ENCODE measurements at regions not wholly inside any gene's neighbourhood (a gene's known extent, or its start where the extent isn't known, plus 50 kb on each side); places are given as distances from the start of the nearest gene placed in this dataset.

- H3K4me3 Mint-ChIP-seq = no peak overlapping the region
- H3K36me3 Mint-ChIP-seq (ENCODE audit: low read depth) = no peaks in the 10 kb centered on the region
- peaks cover 3% of the 10 kb centered on the region for H3K27me3 Mint-ChIP-seq
- no peak for DNase-seq
- peaks cover 16% of the 10 kb centered on the region for H3K9me3 Mint-ChIP-seq
- no peak for ATAC-seq
- no peaks in the 10 kb centered on the region for H3K4me1 Mint-ChIP-seq
- H3K27ac Mint-ChIP-seq = no peak overlapping the region
Measured at GRCh38 chr1:222136869-222137268, 395.0 kb upstream of the DUSP10 start.

- no peak overlapping the region for H3K27ac Mint-ChIP-seq
- ATAC-seq = no peak
- no peaks in the 10 kb centered on the region for H3K36me3 Mint-ChIP-seq (ENCODE audit: low read depth)
- peaks cover 7% of the 10 kb centered on the region for H3K9me3 Mint-ChIP-seq
- H3K4me1 Mint-ChIP-seq = no peaks in the 10 kb centered on the region
- H3K4me3 Mint-ChIP-seq = no peak overlapping the region
- DNase-seq = no peak
- peaks cover 5% of the 10 kb centered on the region for H3K27me3 Mint-ChIP-seq
Measured at GRCh38 chr1:222129041-222129440, 387.2 kb upstream of the DUSP10 start.

- no peaks in the 10 kb centered on the region for H3K4me1 Mint-ChIP-seq
- no peak overlapping the region for H3K27ac Mint-ChIP-seq
- H3K27me3 Mint-ChIP-seq = peaks cover 2% of the 10 kb centered on the region
- no peak for ATAC-seq
- H3K9me3 Mint-ChIP-seq = no peaks in the 10 kb centered on the region
- DNase-seq = no peak
- no peak overlapping the region for H3K4me3 Mint-ChIP-seq
- no peaks in the 10 kb centered on the region for H3K36me3 Mint-ChIP-seq (ENCODE audit: low read depth)
Measured at GRCh38 chr1:222127526-222128152, 385.8 kb upstream of the DUSP10 start.

GRCh38 chr1:222127096-222127495 lies 385.2 kb upstream of the DUSP10 start:
- Mint-ChIP-seq H3K27me3 (peaks cover 2% of the 10 kb centered on the region), H3K27ac (no peak overlapping the region), H3K4me1 (no peaks in the 10 kb centered on the region), H3K9me3 (no peaks in the 10 kb centered on the region), H3K36me3 (ENCODE audit: low read depth) (no peaks in the 10 kb centered on the region), H3K4me3 (no peak overlapping the region)
- no peak for ATAC-seq
- no peak for DNase-seq

GRCh38 chr1:222126052-222126451 lies 384.2 kb upstream of the DUSP10 start:
- H3K4me1 Mint-ChIP-seq = no peaks in the 10 kb centered on the region
- H3K9me3 Mint-ChIP-seq = no peaks in the 10 kb centered on the region
- H3K4me3 Mint-ChIP-seq = no peak overlapping the region
- DNase-seq = no peak
- peaks cover 2% of the 10 kb centered on the region for H3K27me3 Mint-ChIP-seq
- no peak overlapping the region for H3K27ac Mint-ChIP-seq
- no peak for ATAC-seq
- no peaks in the 10 kb centered on the region for H3K36me3 Mint-ChIP-seq (ENCODE audit: low read depth)

GRCh38 chr1:222124602-222125001 lies 382.7 kb upstream of the DUSP10 start:
- no peaks in the 10 kb centered on the region for H3K36me3 Mint-ChIP-seq (ENCODE audit: low read depth)
- no peak overlapping the region for H3K27ac Mint-ChIP-seq
- DNase-seq (no peak), ATAC-seq (no peak)
- no peak overlapping the region for H3K4me3 Mint-ChIP-seq
- no peaks in the 10 kb centered on the region for H3K4me1 Mint-ChIP-seq
- peaks cover 2% of the 10 kb centered on the region for H3K27me3 Mint-ChIP-seq
- H3K9me3 Mint-ChIP-seq = no peaks in the 10 kb centered on the region

GRCh38 chr1:222123111-222123510 lies 381.2 kb upstream of the DUSP10 start:
- H3K36me3 Mint-ChIP-seq (ENCODE audit: low read depth) = no peaks in the 10 kb centered on the region
- H3K27me3 Mint-ChIP-seq = peaks cover 2% of the 10 kb centered on the region
- H3K27ac Mint-ChIP-seq = no peak overlapping the region
- H3K4me1 Mint-ChIP-seq = no peaks in the 10 kb centered on the region
- no peak for ATAC-seq
- no peak overlapping the region for H3K4me3 Mint-ChIP-seq
- no peak for DNase-seq
- H3K9me3 Mint-ChIP-seq = no peaks in the 10 kb centered on the region

GRCh38 chr1:222117809-222118208 lies 375.9 kb upstream of the DUSP10 start:
- Mint-ChIP-seq H3K36me3 (ENCODE audit: low read depth) (no peaks in the 10 kb centered on the region), H3K4me3 (no peak overlapping the region), H3K27ac (no peak overlapping the region), H3K27me3 (peaks cover 6% of the 10 kb centered on the region), H3K9me3 (no peaks in the 10 kb centered on the region), H3K4me1 (no peaks in the 10 kb centered on the region)
- ATAC-seq (no peak), DNase-seq (no peak)

GRCh38 chr1:222114536-222115156 lies 372.8 kb upstream of the DUSP10 start:
- H3K27me3 Mint-ChIP-seq = peaks cover 6% of the 10 kb centered on the region
- ATAC-seq (no peak), DNase-seq (no peak)
- no peaks in the 10 kb centered on the region for H3K9me3 Mint-ChIP-seq
- H3K4me1 Mint-ChIP-seq = no peaks in the 10 kb centered on the region
- peak overlapping the region; percentile 12 for H3K27ac Mint-ChIP-seq
- H3K36me3 Mint-ChIP-seq (ENCODE audit: low read depth) = no peaks in the 10 kb centered on the region
- no peak overlapping the region for H3K4me3 Mint-ChIP-seq

- Mint-ChIP-seq H3K27me3 (peaks cover 4% of the 10 kb centered on the region), H3K27ac (no peak overlapping the region), H3K9me3 (no peaks in the 10 kb centered on the region), H3K36me3 (ENCODE audit: low read depth) (no peaks in the 10 kb centered on the region), H3K4me3 (no peak overlapping the region), H3K4me1 (no peaks in the 10 kb centered on the region)
- ATAC-seq (no peak), DNase-seq (no peak)
Measured at GRCh38 chr1:222109836-222110235, 367.9 kb upstream of the DUSP10 start.

GRCh38 chr1:222107975-222108374 lies 366.1 kb upstream of the DUSP10 start:
- Mint-ChIP-seq H3K27me3 (no peaks in the 10 kb centered on the region), H3K4me1 (no peaks in the 10 kb centered on the region), H3K27ac (no peak overlapping the region), H3K4me3 (no peak overlapping the region), H3K36me3 (ENCODE audit: low read depth) (no peaks in the 10 kb centered on the region), H3K9me3 (no peaks in the 10 kb centered on the region)
- ATAC-seq (peak; percentile 36), DNase-seq (no peak)

- Mint-ChIP-seq H3K4me1 (no peaks in the 10 kb centered on the region), H3K27ac (no peak overlapping the region), H3K4me3 (no peak overlapping the region), H3K27me3 (no peaks in the 10 kb centered on the region), H3K36me3 (ENCODE audit: low read depth) (no peaks in the 10 kb centered on the region), H3K9me3 (no peaks in the 10 kb centered on the region)
- DNase-seq (no peak), ATAC-seq (no peak)
Measured at GRCh38 chr1:222107267-222107666, 365.4 kb upstream of the DUSP10 start.

- Mint-ChIP-seq H3K9me3 (no peaks in the 10 kb centered on the region), H3K4me1 (no peaks in the 10 kb centered on the region), H3K27ac (no peak overlapping the region), H3K27me3 (no peaks in the 10 kb centered on the region), H3K4me3 (no peak overlapping the region), H3K36me3 (ENCODE audit: low read depth) (no peaks in the 10 kb centered on the region)
- ATAC-seq (no peak), DNase-seq (no peak)
Measured at GRCh38 chr1:222106377-222106776, 364.5 kb upstream of the DUSP10 start.

- ATAC-seq (no peak), DNase-seq (no peak)
- Mint-ChIP-seq H3K9me3 (no peaks in the 10 kb centered on the region), H3K4me1 (no peaks in the 10 kb centered on the region), H3K36me3 (ENCODE audit: low read depth) (no peaks in the 10 kb centered on the region), H3K4me3 (no peak overlapping the region), H3K27ac (no peak overlapping the region), H3K27me3 (no peaks in the 10 kb centered on the region)
Measured at GRCh38 chr1:222105861-222106260, 364.0 kb upstream of the DUSP10 start.

GRCh38 chr1:222105393-222105737 lies 363.5 kb upstream of the DUSP10 start:
- DNase-seq = no peak
- Mint-ChIP-seq H3K4me3 (no peak overlapping the region), H3K9me3 (no peaks in the 10 kb centered on the region), H3K27ac (no peak overlapping the region), H3K27me3 (peaks cover 2% of the 10 kb centered on the region), H3K36me3 (ENCODE audit: low read depth) (no peaks in the 10 kb centered on the region), H3K4me1 (no peaks in the 10 kb centered on the region)
- peak; percentile 9 for ATAC-seq
